ENCODE measurements at regions not wholly inside any gene's neighbourhood (a gene's known extent, or its start where the extent isn't known, plus 50 kb on each side); places are given as distances from the start of the nearest gene placed in this dataset.

DNA sequence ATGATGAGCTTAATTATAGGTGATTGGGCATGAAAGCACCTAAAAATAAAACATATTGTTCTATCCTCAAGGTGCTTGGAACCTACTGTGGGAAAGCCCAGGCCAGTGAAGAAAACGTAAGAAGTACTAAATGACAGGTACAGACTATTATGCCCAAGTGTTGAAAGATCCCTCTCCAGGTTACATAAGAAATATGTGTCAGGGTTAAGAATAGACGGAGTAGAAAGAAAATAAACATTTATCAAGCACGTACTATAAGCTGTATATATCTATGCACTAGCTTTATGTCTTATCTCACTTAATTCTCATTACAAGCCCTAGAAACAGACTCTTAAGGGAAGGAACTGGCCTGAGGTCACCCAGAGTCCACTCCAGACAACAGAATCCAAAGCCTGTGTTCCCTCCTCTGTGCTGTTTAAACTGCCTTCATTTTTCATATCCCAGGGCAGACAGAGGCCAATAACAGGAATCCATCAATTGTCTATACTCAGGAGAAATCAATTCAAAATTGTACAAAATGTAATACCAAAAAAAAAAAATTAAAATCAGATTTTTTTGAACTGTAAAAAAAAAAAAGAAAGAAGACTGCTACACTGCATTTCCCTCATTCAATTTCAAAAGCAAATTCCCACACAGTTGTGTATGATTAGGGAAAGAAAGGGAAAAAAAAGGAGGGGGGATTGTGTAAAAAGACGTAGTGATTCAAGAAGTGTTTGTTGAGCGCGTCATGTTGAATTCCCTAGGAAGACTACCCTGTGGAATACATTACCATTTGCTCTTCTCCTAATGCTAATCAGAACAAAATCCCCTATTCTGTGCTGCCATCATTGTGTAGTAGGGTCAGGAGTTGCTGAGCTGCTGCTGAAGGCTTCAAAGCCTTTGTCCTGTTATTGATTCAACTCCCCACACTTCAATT, 156.3 kb downstream of the IRS1 start:
- H3K9me3 ChIP-seq (ENCODE audit: control insufficient read depth in 4 of 4, low read length in 3 of 4) = no peaks in the 10 kb centered on the region
- H3K9ac ChIP-seq (ENCODE audit: low read depth in 1 of 2, low read length in 2 of 2) = no peak overlapping the region
- no peaks in the 10 kb centered on the region for H3K36me3 ChIP-seq (ENCODE audit: control insufficient read depth in 4 of 4, insufficient read depth in 3 of 4, low read depth in 1 of 4, low read length in 3 of 4)
- 85% methylated on average over 6 of the region's 6 CpGs for WGBS
- H3K27me3 ChIP-seq (ENCODE audit: control insufficient read depth in 4 of 4, insufficient read depth in 4 of 4, low read length in 3 of 4) = no peaks in the 10 kb centered on the region
- no peak for DNase-seq (ENCODE audit: low spot score)
- TF ChIP-seq RXRA (IDR thresholded peaks at IDR 0.05) (peak in 1 of 2 donors; percentile 10), FOXA1 (IDR thresholded peaks at IDR 0.05) (no peak), FOXA2 (IDR thresholded peaks at IDR 0.05) (no peak)
- H3K27ac ChIP-seq (ENCODE audit: low read depth in 1 of 2, low read length in 2 of 2) = no peak overlapping the region
- H3K4me1 ChIP-seq (ENCODE audit: control insufficient read depth in 4 of 4, insufficient read depth in 4 of 4, low read length in 3 of 4) = no peaks in the 10 kb centered on the region
- H3K4me3 ChIP-seq (ENCODE audit: low read depth in 1 of 3, low read length in 3 of 3) = no peak overlapping the region

DNA sequence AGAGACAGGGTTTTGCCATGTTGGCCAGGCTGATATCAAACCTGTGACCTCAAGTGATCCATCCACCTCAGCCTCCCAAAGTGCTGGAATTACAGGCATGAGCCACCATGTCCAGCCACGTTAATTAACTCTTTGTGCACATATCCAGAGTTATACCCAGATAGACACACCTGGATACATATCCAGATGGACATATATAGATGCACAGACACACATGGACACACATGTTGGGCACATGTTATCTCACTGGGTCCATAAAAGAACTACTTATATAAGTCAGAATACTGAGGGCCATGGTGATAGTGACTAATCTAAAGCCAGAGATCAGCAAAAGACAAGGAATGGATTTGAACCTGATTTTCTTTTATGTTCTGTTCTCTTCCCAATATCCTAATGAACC, 158.6 kb downstream of the IRS1 start:
- DNase-seq (ENCODE audit: low spot score) = no peak
- 87% methylated on average over 1 of the region's 1 CpG for WGBS
- no peaks in the 10 kb centered on the region for H3K36me3 ChIP-seq (ENCODE audit: control insufficient read depth in 4 of 4, insufficient read depth in 3 of 4, low read depth in 1 of 4, low read length in 3 of 4)
- no peak overlapping the region for H3K9ac ChIP-seq (ENCODE audit: low read depth in 1 of 2, low read length in 2 of 2)
- H3K9me3 ChIP-seq (ENCODE audit: control insufficient read depth in 4 of 4, low read length in 3 of 4) = no peaks in the 10 kb centered on the region
- TF ChIP-seq, protein P1, sequence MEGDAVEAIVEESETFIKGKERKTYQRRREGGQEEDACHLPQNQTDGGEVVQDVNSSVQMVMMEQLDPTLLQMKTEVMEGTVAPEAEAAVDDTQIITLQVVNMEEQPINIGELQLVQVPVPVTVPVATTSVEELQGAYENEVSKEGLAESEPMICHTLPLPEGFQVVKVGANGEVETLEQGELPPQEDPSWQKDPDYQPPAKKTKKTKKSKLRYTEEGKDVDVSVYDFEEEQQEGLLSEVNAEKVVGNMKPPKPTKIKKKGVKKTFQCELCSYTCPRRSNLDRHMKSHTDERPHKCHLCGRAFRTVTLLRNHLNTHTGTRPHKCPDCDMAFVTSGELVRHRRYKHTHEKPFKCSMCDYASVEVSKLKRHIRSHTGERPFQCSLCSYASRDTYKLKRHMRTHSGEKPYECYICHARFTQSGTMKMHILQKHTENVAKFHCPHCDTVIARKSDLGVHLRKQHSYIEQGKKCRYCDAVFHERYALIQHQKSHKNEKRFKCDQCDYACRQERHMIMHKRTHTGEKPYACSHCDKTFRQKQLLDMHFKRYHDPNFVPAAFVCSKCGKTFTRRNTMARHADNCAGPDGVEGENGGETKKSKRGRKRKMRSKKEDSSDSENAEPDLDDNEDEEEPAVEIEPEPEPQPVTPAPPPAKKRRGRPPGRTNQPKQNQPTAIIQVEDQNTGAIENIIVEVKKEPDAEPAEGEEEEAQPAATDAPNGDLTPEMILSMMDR (IDR thresholded peaks at IDR 0.05; ENCODE audit: low read depth, low read length, missing input control) = no peak
- no peak for TF ChIP-seq NR2F2 (IDR thresholded peaks at IDR 0.05)
- no peak for TF ChIP-seq FOXA1 (IDR thresholded peaks at IDR 0.05)
- no peak for TF ChIP-seq GABPA (IDR thresholded peaks at IDR 0.05 in 1 of 2, conservative IDR thresholded peaks at IDR 0.05 in 1 of 2)
- TF ChIP-seq RXRA (IDR thresholded peaks at IDR 0.05) = no peak
- TF ChIP-seq HNF4G (IDR thresholded peaks at IDR 0.05) = no peak
- TF ChIP-seq, protein P2, sequence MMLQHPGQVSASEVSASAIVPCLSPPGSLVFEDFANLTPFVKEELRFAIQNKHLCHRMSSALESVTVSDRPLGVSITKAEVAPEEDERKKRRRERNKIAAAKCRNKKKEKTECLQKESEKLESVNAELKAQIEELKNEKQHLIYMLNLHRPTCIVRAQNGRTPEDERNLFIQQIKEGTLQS (IDR thresholded peaks at IDR 0.05) = no peak
- TF ChIP-seq SP1 (IDR thresholded peaks at IDR 0.05) = no peak
- no peak for TF ChIP-seq YY1 (IDR thresholded peaks at IDR 0.05)
- TF ChIP-seq RAD21 (IDR thresholded peaks at IDR 0.05) = no peak
- TF ChIP-seq JUND (IDR thresholded peaks at IDR 0.05) = no peak
- TF ChIP-seq HNF4A (conservative IDR thresholded peaks at IDR 0.05) = no peak
- TF ChIP-seq, protein P3, sequence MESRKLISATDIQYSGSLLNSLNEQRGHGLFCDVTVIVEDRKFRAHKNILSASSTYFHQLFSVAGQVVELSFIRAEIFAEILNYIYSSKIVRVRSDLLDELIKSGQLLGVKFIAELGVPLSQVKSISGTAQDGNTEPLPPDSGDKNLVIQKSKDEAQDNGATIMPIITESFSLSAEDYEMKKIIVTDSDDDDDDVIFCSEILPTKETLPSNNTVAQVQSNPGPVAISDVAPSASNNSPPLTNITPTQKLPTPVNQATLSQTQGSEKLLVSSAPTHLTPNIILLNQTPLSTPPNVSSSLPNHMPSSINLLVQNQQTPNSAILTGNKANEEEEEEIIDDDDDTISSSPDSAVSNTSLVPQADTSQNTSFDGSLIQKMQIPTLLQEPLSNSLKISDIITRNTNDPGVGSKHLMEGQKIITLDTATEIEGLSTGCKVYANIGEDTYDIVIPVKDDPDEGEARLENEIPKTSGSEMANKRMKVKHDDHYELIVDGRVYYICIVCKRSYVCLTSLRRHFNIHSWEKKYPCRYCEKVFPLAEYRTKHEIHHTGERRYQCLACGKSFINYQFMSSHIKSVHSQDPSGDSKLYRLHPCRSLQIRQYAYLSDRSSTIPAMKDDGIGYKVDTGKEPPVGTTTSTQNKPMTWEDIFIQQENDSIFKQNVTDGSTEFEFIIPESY (IDR thresholded peaks at IDR 0.05) = no peak
- TF ChIP-seq, protein P4, sequence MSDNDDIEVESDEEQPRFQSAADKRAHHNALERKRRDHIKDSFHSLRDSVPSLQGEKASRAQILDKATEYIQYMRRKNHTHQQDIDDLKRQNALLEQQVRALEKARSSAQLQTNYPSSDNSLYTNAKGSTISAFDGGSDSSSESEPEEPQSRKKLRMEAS (IDR thresholded peaks at IDR 0.05) = no peak
- TF ChIP-seq TAF1 (conservative IDR thresholded peaks at IDR 0.05) = no peak
- TF ChIP-seq EGR1 (IDR thresholded peaks at IDR 0.05; ENCODE audit: low read depth in 2 of 2) = no peak
- TF ChIP-seq, protein P5, sequence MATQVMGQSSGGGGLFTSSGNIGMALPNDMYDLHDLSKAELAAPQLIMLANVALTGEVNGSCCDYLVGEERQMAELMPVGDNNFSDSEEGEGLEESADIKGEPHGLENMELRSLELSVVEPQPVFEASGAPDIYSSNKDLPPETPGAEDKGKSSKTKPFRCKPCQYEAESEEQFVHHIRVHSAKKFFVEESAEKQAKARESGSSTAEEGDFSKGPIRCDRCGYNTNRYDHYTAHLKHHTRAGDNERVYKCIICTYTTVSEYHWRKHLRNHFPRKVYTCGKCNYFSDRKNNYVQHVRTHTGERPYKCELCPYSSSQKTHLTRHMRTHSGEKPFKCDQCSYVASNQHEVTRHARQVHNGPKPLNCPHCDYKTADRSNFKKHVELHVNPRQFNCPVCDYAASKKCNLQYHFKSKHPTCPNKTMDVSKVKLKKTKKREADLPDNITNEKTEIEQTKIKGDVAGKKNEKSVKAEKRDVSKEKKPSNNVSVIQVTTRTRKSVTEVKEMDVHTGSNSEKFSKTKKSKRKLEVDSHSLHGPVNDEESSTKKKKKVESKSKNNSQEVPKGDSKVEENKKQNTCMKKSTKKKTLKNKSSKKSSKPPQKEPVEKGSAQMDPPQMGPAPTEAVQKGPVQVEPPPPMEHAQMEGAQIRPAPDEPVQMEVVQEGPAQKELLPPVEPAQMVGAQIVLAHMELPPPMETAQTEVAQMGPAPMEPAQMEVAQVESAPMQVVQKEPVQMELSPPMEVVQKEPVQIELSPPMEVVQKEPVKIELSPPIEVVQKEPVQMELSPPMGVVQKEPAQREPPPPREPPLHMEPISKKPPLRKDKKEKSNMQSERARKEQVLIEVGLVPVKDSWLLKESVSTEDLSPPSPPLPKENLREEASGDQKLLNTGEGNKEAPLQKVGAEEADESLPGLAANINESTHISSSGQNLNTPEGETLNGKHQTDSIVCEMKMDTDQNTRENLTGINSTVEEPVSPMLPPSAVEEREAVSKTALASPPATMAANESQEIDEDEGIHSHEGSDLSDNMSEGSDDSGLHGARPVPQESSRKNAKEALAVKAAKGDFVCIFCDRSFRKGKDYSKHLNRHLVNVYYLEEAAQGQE (IDR thresholded peaks at IDR 0.05) = no peak
- no peak for TF ChIP-seq FOXA2 (IDR thresholded peaks at IDR 0.05)
- H3K4me1 ChIP-seq (ENCODE audit: control insufficient read depth in 4 of 4, insufficient read depth in 4 of 4, low read length in 3 of 4) = no peaks in the 10 kb centered on the region
- H3K4me3 ChIP-seq (ENCODE audit: low read depth in 1 of 3, low read length in 3 of 3) = no peak overlapping the region
- no peak overlapping the region for H3K27ac ChIP-seq (ENCODE audit: low read depth in 1 of 2, low read length in 2 of 2)
- H3K27me3 ChIP-seq (ENCODE audit: control insufficient read depth in 4 of 4, insufficient read depth in 4 of 4, low read length in 3 of 4) = no peaks in the 10 kb centered on the region

Measured in liver (tissue), 8 donors.